Transverse colon (tissue), 4 donors: ENCODE measurements at regions not wholly inside any gene's neighbourhood (a gene's known extent, or its start where the extent isn't known, plus 50 kb on each side); places are given as distances from the start of the nearest gene placed in this dataset.
A peak's percentile ranks its signal among the peaks of the same experiment; 100 is the strongest.

Experiments
- POLR2A ChIP-seq: fragments of 450-650 bp; IDR thresholded peaks from one replicate; pipeline ENCODE4 v1.6.1; 2016; ENCODE audit warnings: antibody characterized with exemption, mild to moderate bottlenecking, moderate library complexity
- POLR2AphosphoS5 ChIP-seq, 3 donors: sonication (generic); formaldehyde crosslinking; IDR thresholded peaks; one replicate each; pipeline ENCODE4 v1.6.1; 2016; ENCODE audit warnings: antibody characterized with exemption in 3 of 3
- TF ChIP-seq, protein P1 (sequence below), 5 experiments: fragments of 200-600 bp in 3 of 5; fragments of 450-650 bp in 2 of 5; sonication (generic) in 3 of 5; IDR thresholded peaks; 1 replicate in 2 of 5; 2 replicates in 3 of 5; pipeline ENCODE4 v1.5.1; 2016 to 2017; ENCODE audit warnings: antibody characterized with exemption in 5 of 5, inconsistent platforms in 3 of 5, mild to moderate bottlenecking in 2 of 5, moderate library complexity in 1 of 5

DNA sequence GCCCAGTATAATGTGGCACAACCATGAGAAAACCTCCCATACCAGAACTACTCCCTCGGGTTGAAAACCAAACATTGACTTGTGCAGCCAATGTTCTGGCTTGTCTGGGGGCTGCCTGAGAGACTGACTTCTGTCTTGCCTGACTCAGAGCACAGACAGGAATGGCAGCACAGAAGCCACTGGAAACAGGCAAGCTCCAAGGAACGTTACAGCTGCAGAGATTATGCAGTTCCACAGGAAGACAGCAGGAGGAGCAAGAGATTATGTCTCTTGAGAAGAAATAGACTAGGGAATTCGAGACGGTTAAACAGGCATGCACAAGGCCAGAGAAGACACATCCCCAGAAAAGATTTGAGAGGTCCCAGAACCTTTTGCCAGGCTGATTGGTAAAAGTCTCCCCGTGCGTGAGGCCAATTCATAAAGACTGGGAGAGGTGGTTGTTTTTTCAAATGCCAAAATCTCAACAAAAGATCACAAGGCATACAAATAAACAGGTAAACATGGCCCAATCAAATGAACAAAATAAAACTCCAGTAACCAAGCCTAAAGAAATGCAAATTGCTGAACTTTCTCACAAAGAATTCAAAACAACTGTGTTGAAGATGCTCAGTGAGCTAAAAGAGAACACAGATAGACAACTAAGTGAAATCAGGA is 90.6 kb upstream of the CDH5 start:
- TF ChIP-seq POLR2A (no peak), POLR2AphosphoS5 (IDR thresholded peaks at IDR 0.05) (no peak)
- TF ChIP-seq, protein P1, sequence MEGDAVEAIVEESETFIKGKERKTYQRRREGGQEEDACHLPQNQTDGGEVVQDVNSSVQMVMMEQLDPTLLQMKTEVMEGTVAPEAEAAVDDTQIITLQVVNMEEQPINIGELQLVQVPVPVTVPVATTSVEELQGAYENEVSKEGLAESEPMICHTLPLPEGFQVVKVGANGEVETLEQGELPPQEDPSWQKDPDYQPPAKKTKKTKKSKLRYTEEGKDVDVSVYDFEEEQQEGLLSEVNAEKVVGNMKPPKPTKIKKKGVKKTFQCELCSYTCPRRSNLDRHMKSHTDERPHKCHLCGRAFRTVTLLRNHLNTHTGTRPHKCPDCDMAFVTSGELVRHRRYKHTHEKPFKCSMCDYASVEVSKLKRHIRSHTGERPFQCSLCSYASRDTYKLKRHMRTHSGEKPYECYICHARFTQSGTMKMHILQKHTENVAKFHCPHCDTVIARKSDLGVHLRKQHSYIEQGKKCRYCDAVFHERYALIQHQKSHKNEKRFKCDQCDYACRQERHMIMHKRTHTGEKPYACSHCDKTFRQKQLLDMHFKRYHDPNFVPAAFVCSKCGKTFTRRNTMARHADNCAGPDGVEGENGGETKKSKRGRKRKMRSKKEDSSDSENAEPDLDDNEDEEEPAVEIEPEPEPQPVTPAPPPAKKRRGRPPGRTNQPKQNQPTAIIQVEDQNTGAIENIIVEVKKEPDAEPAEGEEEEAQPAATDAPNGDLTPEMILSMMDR (IDR thresholded peaks at IDR 0.05): peak; percentile 51 to 67 (median 62)
